Endodermal cell (in vitro differentiated cells): ENCODE measurements at regions not wholly inside any gene's neighbourhood (a gene's known extent, or its start where the extent isn't known, plus 50 kb on each side); places are given as distances from the start of the nearest gene placed in this dataset.

Source experiments
- DNase-seq: peaks from one replicate; pipeline ENCODE4 v3.0.0-alpha.2; 2017
- H3K27ac ChIP-seq: 2 replicates; pipeline ENCODE4 v1.5.1; 2013; ENCODE audit warnings: mild to moderate bottlenecking, low read depth, low read length, moderate library complexity
- H3K27me3 ChIP-seq: 2 replicates; pipeline ENCODE4 v1.6.1; 2013; ENCODE audit warnings: mild to moderate bottlenecking, low read length, moderate library complexity; ENCODE audit not compliant: insufficient read depth, control insufficient read depth, poor library complexity, severe bottlenecking
- H3K36me3 ChIP-seq: 2 replicates; pipeline ENCODE4 v1.7.0; 2013; ENCODE audit warnings: mild to moderate bottlenecking, low read length, moderate library complexity; ENCODE audit not compliant: control insufficient read depth, insufficient read depth
- H3K4me1 ChIP-seq: one replicate; pipeline ENCODE4 v1.7.0; 2013; ENCODE audit warnings: low read length; ENCODE audit not compliant: control insufficient read depth, insufficient read depth
- H3K4me3 ChIP-seq: 2 replicates; pipeline ENCODE4 v1.5.1; 2013; ENCODE audit warnings: mild to moderate bottlenecking, low read length, moderate library complexity
- H3K9ac ChIP-seq: 2 replicates; pipeline ENCODE4 v1.6.1; 2013; ENCODE audit warnings: mild to moderate bottlenecking, low read length, moderate library complexity; ENCODE audit not compliant: poor library complexity, severe bottlenecking; ENCODE audit errors: extremely low read depth
- H3K9me3 ChIP-seq: 2 replicates; pipeline ENCODE4 v1.6.1; 2013; ENCODE audit warnings: mild to moderate bottlenecking, low read length, moderate library complexity; ENCODE audit not compliant: control insufficient read depth
- H3K27ac Mint-ChIP-seq: 2 replicates; pipeline ENCODE4 v1.8.0; 2020; ENCODE audit warnings: mixed read lengths
- H3K27me3 Mint-ChIP-seq: 2 replicates; pipeline ENCODE4 v1.8.0; 2021; ENCODE audit warnings: mild to moderate bottlenecking, mixed read lengths; ENCODE audit not compliant: insufficient read depth
- H3K36me3 Mint-ChIP-seq: 2 replicates; pipeline ENCODE4 v1.8.0; 2020; ENCODE audit warnings: low read depth, mixed read lengths
- H3K4me1 Mint-ChIP-seq: 2 replicates; pipeline ENCODE4 v1.8.0; 2020; ENCODE audit warnings: mixed read lengths
- H3K4me3 Mint-ChIP-seq: 2 replicates; pipeline ENCODE4 v1.8.0; 2020; ENCODE audit warnings: mild to moderate bottlenecking, moderate library complexity, mixed read lengths
- H3K9me3 Mint-ChIP-seq: 2 replicates; pipeline ENCODE4 v1.8.0; 2020; ENCODE audit warnings: mild to moderate bottlenecking, mixed read lengths
- CTCF ChIP-seq: fragments of 200-600 bp; sonication (generic); conservative IDR thresholded peaks from 2 replicates; pipeline ENCODE4 v1.5.0; 2021; ENCODE audit warnings: antibody characterized with exemption, mild to moderate bottlenecking
- WGBS, 2 experiments: methylation state at CpG; one replicate each; pipeline versions ENCODE4 v1.1.5 to v1.1.7; 2013; ENCODE audit warnings: missing lambda C conversion rate in 2 of 2, mixed read lengths in 1 of 2; ENCODE audit not compliant: insufficient coverage in 1 of 2, insufficient read length in 1 of 2; 5-methylcytosine and 5-hydroxymethylcytosine counted together

DNA sequence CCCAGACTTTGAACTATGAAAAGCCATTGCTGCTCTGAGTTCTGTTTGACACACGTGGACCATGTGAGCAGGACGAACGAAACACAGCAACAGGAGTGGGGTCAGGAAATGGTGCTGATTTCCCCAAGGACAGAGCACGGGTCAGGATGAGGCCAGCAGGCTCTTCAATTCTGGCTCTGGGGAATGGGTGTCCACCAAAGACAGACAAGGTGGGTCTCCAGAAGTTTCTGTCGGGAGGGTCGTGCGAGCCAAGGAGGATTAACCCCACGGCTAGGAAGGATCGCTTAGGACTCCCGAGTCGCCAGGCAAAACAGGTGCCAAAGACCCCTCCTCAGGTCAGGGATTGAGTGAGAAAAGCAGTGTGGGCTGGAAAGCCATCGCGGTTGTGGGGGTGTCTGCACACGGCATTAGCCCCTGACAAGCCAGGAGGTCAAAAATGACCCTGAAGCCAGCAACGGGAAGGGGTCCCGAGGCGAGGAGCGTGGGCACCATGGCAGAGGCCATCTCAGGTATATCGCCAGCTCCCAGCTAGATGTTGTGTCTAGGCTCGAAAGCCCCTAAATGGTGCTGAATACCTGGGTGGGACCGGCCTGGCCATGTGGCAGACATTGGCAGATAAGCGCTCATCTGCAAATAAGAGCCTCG, 213.9 kb upstream of the SALL3 start:
- no peak for DNase-seq
- Mint-ChIP-seq H3K4me1 (peaks cover 26% of the 10 kb centered on the region), H3K27ac (no peak overlapping the region), H3K4me3 (no peak overlapping the region), H3K9me3 (peaks cover 8% of the 10 kb centered on the region), H3K36me3 (no peaks in the 10 kb centered on the region), H3K27me3 (peaks cover 9% of the 10 kb centered on the region)
- 94 to 97% methylated on average over 15 to 23 of the region's 23 CpGs for WGBS, 2 experiments
- H3K4me1 ChIP-seq, result no peaks in the 10 kb centered on the region
- H3K27me3 ChIP-seq, result no peaks in the 10 kb centered on the region
- no peak overlapping the region for H3K4me3 ChIP-seq
- TF ChIP-seq CTCF, result no peak
- no peak overlapping the region for H3K9ac ChIP-seq
- H3K36me3 ChIP-seq, result no peaks in the 10 kb centered on the region
- H3K9me3 ChIP-seq, result no peaks in the 10 kb centered on the region
- no peak overlapping the region for H3K27ac ChIP-seq

DNA sequence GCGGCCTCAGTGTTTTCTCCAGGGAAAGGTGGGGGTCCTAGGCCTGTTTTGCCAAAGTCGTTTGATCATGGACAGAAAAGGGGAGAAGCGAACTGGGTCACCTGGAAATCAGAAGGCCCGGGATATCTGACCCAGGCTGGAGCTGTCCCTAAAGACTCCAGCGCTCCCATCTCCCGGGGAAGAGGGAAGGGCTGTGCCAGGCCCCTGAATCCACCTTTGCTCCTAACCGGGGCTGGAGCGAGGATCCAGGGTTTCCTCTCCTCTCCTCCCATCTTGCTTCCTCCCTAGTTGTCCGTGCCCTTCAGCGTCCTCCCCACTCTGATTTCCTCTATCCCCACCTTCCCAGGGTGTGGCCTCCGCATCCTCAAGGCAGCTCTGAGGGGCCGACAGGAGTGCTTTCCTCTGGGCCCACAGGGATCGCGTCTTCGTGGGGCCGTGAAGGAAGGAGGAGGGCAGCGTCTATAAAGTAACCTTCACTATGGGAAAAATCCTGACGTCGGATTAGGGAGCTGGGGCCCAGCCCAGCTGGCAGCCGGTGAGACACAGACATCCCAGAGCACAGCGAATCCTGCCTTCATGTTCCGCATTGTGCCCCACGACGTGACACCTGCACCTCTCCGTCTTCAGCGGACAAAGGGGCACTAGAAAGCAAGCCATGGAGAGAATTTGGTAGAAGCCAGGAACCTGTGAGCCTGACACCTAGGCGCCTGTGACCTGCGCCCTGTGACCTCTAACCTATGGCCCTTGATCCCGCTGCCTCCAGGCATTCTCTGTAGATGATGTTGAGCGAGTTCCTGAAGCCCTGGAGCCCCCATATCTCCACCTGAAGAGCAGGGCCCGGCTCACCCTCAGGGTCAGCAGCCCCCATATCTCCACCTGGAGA, 212.7 kb upstream of the SALL3 start:
- Mint-ChIP-seq H3K4me1 (peaks cover 26% of the 10 kb centered on the region), H3K36me3 (no peaks in the 10 kb centered on the region), H3K27ac (no peak overlapping the region), H3K27me3 (peaks cover 9% of the 10 kb centered on the region), H3K9me3 (peaks cover 6% of the 10 kb centered on the region), H3K4me3 (no peak overlapping the region)
- no peaks in the 10 kb centered on the region for H3K27me3 ChIP-seq
- H3K4me3 ChIP-seq, result no peak overlapping the region
- 93 to 97% methylated on average over 19 to 31 of the region's 31 CpGs for WGBS, 2 experiments
- no peaks in the 10 kb centered on the region for H3K36me3 ChIP-seq
- DNase-seq, result no peak
- TF ChIP-seq CTCF, result no peak
- H3K27ac ChIP-seq, result no peak overlapping the region
- H3K9ac ChIP-seq, result no peak overlapping the region
- H3K9me3 ChIP-seq, result no peaks in the 10 kb centered on the region
- H3K4me1 ChIP-seq, result no peaks in the 10 kb centered on the region

GRCh38 chr18:78767648-78768071, 212.0 kb upstream of the SALL3 start:
- H3K4me3 ChIP-seq, result no peak overlapping the region
- H3K27me3 ChIP-seq, result no peaks in the 10 kb centered on the region
- H3K4me1 Mint-ChIP-seq, result peaks cover 26% of the 10 kb centered on the region
- H3K27ac ChIP-seq, result no peak overlapping the region
- WGBS, 2 experiments, result 90 to 96% methylated on average over 5 to 14 of the region's 14 CpGs
- H3K9me3 Mint-ChIP-seq, result peaks cover 2% of the 10 kb centered on the region
- H3K27me3 Mint-ChIP-seq, result peaks cover 9% of the 10 kb centered on the region
- H3K36me3 Mint-ChIP-seq, result no peaks in the 10 kb centered on the region
- no peak overlapping the region for H3K9ac ChIP-seq
- DNase-seq, result no peak
- no peaks in the 10 kb centered on the region for H3K9me3 ChIP-seq
- H3K36me3 ChIP-seq, result no peaks in the 10 kb centered on the region
- TF ChIP-seq CTCF, result no peak
- H3K4me1 ChIP-seq, result no peaks in the 10 kb centered on the region
- no peak overlapping the region for H3K27ac Mint-ChIP-seq
- no peak overlapping the region for H3K4me3 Mint-ChIP-seq
